Hepatocyte (in vitro differentiated cells): ENCODE measurements at regions not wholly inside any gene's neighbourhood (a gene's known extent, or its start where the extent isn't known, plus 50 kb on each side); places are given as distances from the start of the nearest gene placed in this dataset.

Experiments used
- EZH2 ChIP-seq: fragments of 200-600 bp; sonication (generic); IDR thresholded peaks from 2 replicates; pipeline ENCODE4 v1.6.1; 2016; ENCODE audit warnings: antibody characterized with exemption, mild to moderate bottlenecking, borderline replicate concordance
- EZH2phosphoT487 ChIP-seq: fragments of 200-600 bp; sonication (generic); IDR thresholded peaks from one replicate; pipeline ENCODE4 v1.6.1; 2018; ENCODE audit warnings: antibody characterized with exemption, mild to moderate bottlenecking, low read depth, moderate library complexity; ENCODE audit not compliant: unreplicated experiment, severe bottlenecking
- TF ChIP-seq, protein P1 (sequence below): fragments of 200-600 bp; sonication (generic); IDR thresholded peaks from 2 replicates; pipeline ENCODE4 v1.5.1; 2016; ENCODE audit warnings: antibody characterized with exemption, mild to moderate bottlenecking; ENCODE audit not compliant: poor library complexity

- TF ChIP-seq, protein P1, sequence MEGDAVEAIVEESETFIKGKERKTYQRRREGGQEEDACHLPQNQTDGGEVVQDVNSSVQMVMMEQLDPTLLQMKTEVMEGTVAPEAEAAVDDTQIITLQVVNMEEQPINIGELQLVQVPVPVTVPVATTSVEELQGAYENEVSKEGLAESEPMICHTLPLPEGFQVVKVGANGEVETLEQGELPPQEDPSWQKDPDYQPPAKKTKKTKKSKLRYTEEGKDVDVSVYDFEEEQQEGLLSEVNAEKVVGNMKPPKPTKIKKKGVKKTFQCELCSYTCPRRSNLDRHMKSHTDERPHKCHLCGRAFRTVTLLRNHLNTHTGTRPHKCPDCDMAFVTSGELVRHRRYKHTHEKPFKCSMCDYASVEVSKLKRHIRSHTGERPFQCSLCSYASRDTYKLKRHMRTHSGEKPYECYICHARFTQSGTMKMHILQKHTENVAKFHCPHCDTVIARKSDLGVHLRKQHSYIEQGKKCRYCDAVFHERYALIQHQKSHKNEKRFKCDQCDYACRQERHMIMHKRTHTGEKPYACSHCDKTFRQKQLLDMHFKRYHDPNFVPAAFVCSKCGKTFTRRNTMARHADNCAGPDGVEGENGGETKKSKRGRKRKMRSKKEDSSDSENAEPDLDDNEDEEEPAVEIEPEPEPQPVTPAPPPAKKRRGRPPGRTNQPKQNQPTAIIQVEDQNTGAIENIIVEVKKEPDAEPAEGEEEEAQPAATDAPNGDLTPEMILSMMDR, result no peak
- TF ChIP-seq EZH2 (no peak), EZH2phosphoT487 (no peak)
Measured at GRCh38 chr4:19615086-19615689, 636.5 kb upstream of the SLIT2 start.
